Inflammatory macrophage (primary cell): ENCODE measurements at regions not wholly inside any gene's neighbourhood (a gene's known extent, or its start where the extent isn't known, plus 50 kb on each side); places are given as distances from the start of the nearest gene placed in this dataset.
A peak's percentile ranks its signal among the peaks of the same experiment; 100 is the strongest.

ENCODE experiments used
- DNase-seq, 2 donors: peaks; one replicate each; pipeline ENCODE4 v3.0.0-alpha.2; 2020 to 2022

GRCh38 chr11:38252620-38253019 is 1654.6 kb upstream of the RAG2 start:
- no peak for DNase-seq

- no peak for DNase-seq
Measured at GRCh38 chr11:38246451-38246850, 1648.4 kb upstream of the RAG2 start.

- no peak for DNase-seq
Measured at GRCh38 chr11:38226684-38227083, 1628.6 kb upstream of the RAG2 start.

GRCh38 chr11:38221295-38221694 is 1623.3 kb upstream of the RAG2 start:
- DNase-seq = no peak

- no peak for DNase-seq
Measured at GRCh38 chr11:38219636-38220035, 1621.6 kb upstream of the RAG2 start.

GRCh38 chr11:38208951-38209350 is 1610.9 kb upstream of the RAG2 start:
- DNase-seq = no peak

- DNase-seq = no peak
Measured at GRCh38 chr11:38206663-38207062, 1608.6 kb upstream of the RAG2 start.

GRCh38 chr11:38191101-38191500 is 1593.1 kb upstream of the RAG2 start:
- no peak for DNase-seq

- no peak for DNase-seq
Measured at GRCh38 chr11:38182126-38182866, 1584.3 kb upstream of the RAG2 start.

- no peak for DNase-seq
Measured at GRCh38 chr11:38176686-38177322, 1578.8 kb upstream of the RAG2 start.

- DNase-seq = no peak
Measured at GRCh38 chr11:38173676-38174075, 1575.6 kb upstream of the RAG2 start.

- DNase-seq = no peak
Measured at GRCh38 chr11:38169286-38169685, 1571.2 kb upstream of the RAG2 start.

GRCh38 chr11:38163526-38163925 is 1565.5 kb upstream of the RAG2 start:
- no peak for DNase-seq

GRCh38 chr11:38160433-38160832 is 1562.4 kb upstream of the RAG2 start:
- no peak for DNase-seq

GRCh38 chr11:38159038-38159437 is 1561.0 kb upstream of the RAG2 start:
- DNase-seq = no peak

GRCh38 chr11:38156495-38157146 is 1558.6 kb upstream of the RAG2 start:
- DNase-seq = peak in 1 of 2 donors; percentile 3

- no peak for DNase-seq
Measured at GRCh38 chr11:38155856-38156255, 1557.8 kb upstream of the RAG2 start.

GRCh38 chr11:38153985-38154384 is 1555.9 kb upstream of the RAG2 start:
- no peak for DNase-seq

GRCh38 chr11:38143852-38144251 is 1545.8 kb upstream of the RAG2 start:
- no peak for DNase-seq

- no peak for DNase-seq
Measured at GRCh38 chr11:38138972-38139371, 1540.9 kb upstream of the RAG2 start.

GRCh38 chr11:38136887-38137286 is 1538.9 kb upstream of the RAG2 start:
- DNase-seq = no peak

GRCh38 chr11:38131535-38131934 is 1533.5 kb upstream of the RAG2 start:
- DNase-seq = no peak

- DNase-seq = no peak
Measured at GRCh38 chr11:38130976-38131375, 1532.9 kb upstream of the RAG2 start.

GRCh38 chr11:38130514-38130913 is 1532.5 kb upstream of the RAG2 start:
- no peak for DNase-seq
